Smooth muscle cell (in vitro differentiated cells): ENCODE measurements at regions not wholly inside any gene's neighbourhood (a gene's known extent, or its start where the extent isn't known, plus 50 kb on each side); places are given as distances from the start of the nearest gene placed in this dataset.
A peak's percentile ranks its signal among the peaks of the same experiment; 100 is the strongest.
"Not testable (repeated sequence)": the region's sequence is repeated elsewhere in the genome, so short reads cannot be mapped to it uniquely, and the experiment has no call there.

Experiments
- DNase-seq: peaks from one replicate; lab custom pipeline; 2025; ENCODE audit not compliant: unreplicated experiment; lab: John Stamatoyannopoulos, UW
- H2AFZ ChIP-seq: fragments of 200-600 bp; sonication (generic); 2 replicates; pipeline ENCODE4 v1.6.0; 2016; ENCODE audit warnings: antibody characterized with exemption, low read depth, mild to moderate bottlenecking
- H3F3A ChIP-seq: fragments of 200-600 bp; sonication (generic); 2 replicates; pipeline ENCODE4 v1.6.0; 2017; ENCODE audit warnings: antibody characterized with exemption, low read depth
- H3K27ac ChIP-seq: fragments of 200-600 bp; sonication (generic); 2 replicates; pipeline ENCODE4 v1.5.1; 2016; ENCODE audit warnings: low read depth, mild to moderate bottlenecking
- H3K27me3 ChIP-seq: fragments of 200-600 bp; sonication (generic); 2 replicates; pipeline ENCODE4 v1.6.1; 2016; ENCODE audit warnings: low read depth, mild to moderate bottlenecking
- H3K36me3 ChIP-seq: fragments of 200-600 bp; sonication (generic); 2 replicates; pipeline ENCODE4 v1.5.1; 2016; ENCODE audit warnings: low read depth
- H3K4me1 ChIP-seq: fragments of 200-600 bp; sonication (generic); 2 replicates; pipeline ENCODE4 v1.5.1; 2016; ENCODE audit warnings: low read depth
- H3K4me2 ChIP-seq: fragments of 200-600 bp; sonication (generic); 2 replicates; pipeline ENCODE4 v1.6.0; 2016; ENCODE audit warnings: mild to moderate bottlenecking
- H3K4me3 ChIP-seq: fragments of 200-600 bp; sonication (generic); 2 replicates; pipeline ENCODE4 v1.5.1; 2016; ENCODE audit warnings: mild to moderate bottlenecking
- H3K79me2 ChIP-seq: fragments of 200-600 bp; sonication (generic); 2 replicates; pipeline ENCODE4 v1.6.0; 2016; ENCODE audit warnings: low read depth, mild to moderate bottlenecking
- H3K9ac ChIP-seq: fragments of 200-600 bp; sonication (generic); 2 replicates; pipeline ENCODE4 v1.6.0; 2016; ENCODE audit warnings: low read depth
- H3K9me3 ChIP-seq: fragments of 200-600 bp; sonication (generic); replicated peaks from 2 replicates; pipeline ENCODE4 v1.5.1; 2016; ENCODE audit warnings: low read depth
- H4K20me1 ChIP-seq: fragments of 200-600 bp; sonication (generic); 2 replicates; pipeline ENCODE4 v1.6.0; 2016; ENCODE audit warnings: low read depth
- CTCF ChIP-seq: fragments of 200-600 bp; sonication (generic); IDR thresholded peaks from 2 replicates; pipeline ENCODE4 v1.5.1; 2017; ENCODE audit warnings: borderline replicate concordance, mild to moderate bottlenecking, antibody characterized with exemption; ENCODE audit not compliant: insufficient read depth, poor library complexity, severe bottlenecking
- WGBS: methylation state at CpG from one replicate; pipeline ENCODE4 v1.1.7; 2016; ENCODE audit warnings: low lambda C conversion rate; 5-methylcytosine and 5-hydroxymethylcytosine counted together

GRCh38 chr7:52565974-52566373 lies 469.5 kb upstream of the POM121L12 start:
- Histone ChIP-seq H3K9ac (no peak overlapping the region), H2AFZ (peak overlapping the region; percentile 49), H3F3A (no peaks in the 10 kb centered on the region), H3K27me3 (no peaks in the 10 kb centered on the region), H4K20me1 (no peaks in the 10 kb centered on the region), H3K4me3 (no peak overlapping the region), H3K4me2 (peak overlapping the region; percentile 15), H3K79me2 (no peaks in the 10 kb centered on the region), H3K36me3 (no peaks in the 10 kb centered on the region), H3K27ac (no peak overlapping the region), H3K9me3 (no peaks in the 10 kb centered on the region), H3K4me1 (no peaks in the 10 kb centered on the region)
- 48% methylated on average over 5 of the region's 5 CpGs for WGBS
- no peak for DNase-seq
- TF ChIP-seq CTCF: no peak

- H3K79me2 ChIP-seq: no peaks in the 10 kb centered on the region
- H3K27ac ChIP-seq: no peak overlapping the region
- H3K9ac ChIP-seq: no peak overlapping the region
- H4K20me1 ChIP-seq: no peaks in the 10 kb centered on the region
- H3K36me3 ChIP-seq: no peaks in the 10 kb centered on the region
- no peaks in the 10 kb centered on the region for H3K4me1 ChIP-seq
- no peak overlapping the region for H2AFZ ChIP-seq
- H3K27me3 ChIP-seq: no peaks in the 10 kb centered on the region
- H3K9me3 ChIP-seq: no peaks in the 10 kb centered on the region
- no peak overlapping the region for H3K4me2 ChIP-seq
- no peaks in the 10 kb centered on the region for H3F3A ChIP-seq
- no peak overlapping the region for H3K4me3 ChIP-seq
- TF ChIP-seq CTCF: no peak
- 90% methylated on average over 4 of the region's 4 CpGs for WGBS
- DNase-seq: no peak
Observed at GRCh38 chr7:52555805-52556204, 479.6 kb upstream of the POM121L12 start.

GRCh38 chr7:52547308-52547910 lies 488.0 kb upstream of the POM121L12 start:
- no peaks in the 10 kb centered on the region for H3K36me3 ChIP-seq
- 77% methylated on average over 8 of the region's 8 CpGs for WGBS
- H3K9me3 ChIP-seq: no peaks in the 10 kb centered on the region
- H4K20me1 ChIP-seq: no peaks in the 10 kb centered on the region
- TF ChIP-seq CTCF: no peak
- H3F3A ChIP-seq: no peaks in the 10 kb centered on the region
- H3K4me1 ChIP-seq: no peaks in the 10 kb centered on the region
- H3K79me2 ChIP-seq: no peaks in the 10 kb centered on the region
- H3K27ac ChIP-seq: no peak overlapping the region
- H2AFZ ChIP-seq: no peak overlapping the region
- no peak overlapping the region for H3K9ac ChIP-seq
- H3K4me3 ChIP-seq: no peak overlapping the region
- no peak for DNase-seq
- H3K4me2 ChIP-seq: no peak overlapping the region
- H3K27me3 ChIP-seq: no peaks in the 10 kb centered on the region

GRCh38 chr7:52541198-52541765 lies 494.2 kb upstream of the POM121L12 start:
- H3K36me3 ChIP-seq, H3K27ac ChIP-seq, H2AFZ ChIP-seq, H3K4me3 ChIP-seq, DNase-seq, H3K4me2 ChIP-seq, H3K79me2 ChIP-seq, H3K4me1 ChIP-seq, H3F3A ChIP-seq, H3K27me3 ChIP-seq, H4K20me1 ChIP-seq, H3K9me3 ChIP-seq, H3K9ac ChIP-seq: not testable (repeated sequence)
- 54% methylated on average over 5 of the region's 5 CpGs for WGBS
